ENCODE measurements at regions not wholly inside any gene's neighbourhood (a gene's known extent, or its start where the extent isn't known, plus 50 kb on each side); places are given as distances from the start of the nearest gene placed in this dataset.

DNA sequence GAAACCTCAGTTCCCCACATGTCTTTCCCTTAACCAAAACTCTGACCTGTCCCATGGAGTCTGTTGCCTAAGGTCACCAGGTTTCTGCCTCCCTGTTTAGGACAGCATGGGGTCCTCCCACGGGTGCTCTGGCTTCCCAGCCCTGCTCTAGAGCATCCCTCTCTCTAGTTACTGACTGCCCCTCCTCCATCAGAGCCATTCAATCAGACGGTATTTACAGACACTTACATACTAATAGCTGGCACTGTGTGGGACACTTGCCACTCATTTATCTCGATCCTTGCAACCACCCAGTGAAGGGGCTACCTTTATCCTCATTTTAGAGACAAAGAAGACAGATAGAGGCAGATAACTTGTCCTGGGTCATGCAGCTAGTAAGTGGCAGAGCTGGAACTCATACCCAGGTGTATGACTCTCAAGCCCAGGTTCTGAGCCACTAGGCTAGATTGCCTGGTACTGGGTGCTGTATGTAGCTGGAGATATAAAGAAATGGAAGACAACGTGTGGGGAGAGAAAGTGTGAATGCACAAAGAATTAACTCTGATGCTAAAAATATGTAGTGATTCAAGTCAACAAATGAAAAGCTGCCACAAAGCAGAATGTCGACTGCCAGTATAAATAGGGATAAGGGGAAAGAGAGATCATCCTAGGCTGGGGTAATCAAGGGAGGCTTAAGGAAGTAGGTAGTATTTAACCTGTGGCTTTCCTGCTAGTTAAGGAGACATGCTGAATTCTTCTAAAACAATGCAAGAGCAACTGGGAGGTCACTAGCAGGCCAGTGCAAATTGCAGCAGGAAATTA is 52.5 kb upstream of the PDE8B start:
- Histone ChIP-seq H3K4me3 (ENCODE audit: low read depth in 1 of 5, low read length in 5 of 5) (no peak overlapping the region), H3K9ac (ENCODE audit: low read length in 5 of 5) (no peak overlapping the region), H3K9me3 (ENCODE audit: control insufficient read depth in 5 of 5, low read length in 5 of 5) (no peaks in the 10 kb centered on the region), H3K27ac (ENCODE audit: low read depth, low read length) (no peak overlapping the region), H3K36me3 (ENCODE audit: control insufficient read depth in 5 of 5, insufficient read depth in 5 of 5, low read length in 5 of 5) (no peaks in the 10 kb centered on the region), H3K27me3 (ENCODE audit: control insufficient read depth in 5 of 5, insufficient read depth in 4 of 5, low read length in 5 of 5) (no peaks in the 10 kb centered on the region), H3K4me1 (ENCODE audit: control insufficient read depth in 5 of 5, insufficient read depth in 5 of 5, low read length in 5 of 5) (peaks cover 0 to 6% (median 3%) of the 10 kb centered on the region in 5 donors)

DNA sequence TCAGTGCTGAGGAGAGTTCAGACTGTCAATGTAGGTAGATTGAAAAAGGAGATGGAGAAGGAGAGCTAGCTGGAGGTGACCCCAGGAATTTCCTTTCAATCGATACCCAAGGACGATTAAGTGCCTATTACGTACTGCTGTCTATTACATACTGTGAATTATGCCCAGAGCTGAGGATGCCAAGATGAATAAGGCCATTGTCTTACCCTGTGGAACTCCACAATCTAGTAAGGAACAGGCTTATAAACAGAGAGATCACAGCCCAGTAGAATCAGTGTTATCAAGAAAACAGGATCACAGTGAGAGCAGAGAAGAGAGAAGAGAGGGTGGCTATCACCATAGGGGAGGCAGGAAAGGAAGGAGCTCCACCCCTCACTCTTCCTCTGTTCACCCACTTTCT is 54.1 kb upstream of the PDE8B start:
- Histone ChIP-seq H3K27me3 (ENCODE audit: control insufficient read depth in 5 of 5, insufficient read depth in 4 of 5, low read length in 5 of 5) (no peaks in the 10 kb centered on the region), H3K4me3 (ENCODE audit: low read depth in 1 of 5, low read length in 5 of 5) (no peak overlapping the region), H3K9me3 (ENCODE audit: control insufficient read depth in 5 of 5, low read length in 5 of 5) (no peaks in the 10 kb centered on the region), H3K36me3 (ENCODE audit: control insufficient read depth in 5 of 5, insufficient read depth in 5 of 5, low read length in 5 of 5) (peaks cover 0 to 4% (median 0%) of the 10 kb centered on the region in 5 donors), H3K4me1 (ENCODE audit: control insufficient read depth in 5 of 5, insufficient read depth in 5 of 5, low read length in 5 of 5) (peaks cover 0 to 6% (median 3%) of the 10 kb centered on the region in 5 donors), H3K9ac (ENCODE audit: low read length in 5 of 5) (no peak overlapping the region), H3K27ac (ENCODE audit: low read depth, low read length) (no peak overlapping the region)

DNA sequence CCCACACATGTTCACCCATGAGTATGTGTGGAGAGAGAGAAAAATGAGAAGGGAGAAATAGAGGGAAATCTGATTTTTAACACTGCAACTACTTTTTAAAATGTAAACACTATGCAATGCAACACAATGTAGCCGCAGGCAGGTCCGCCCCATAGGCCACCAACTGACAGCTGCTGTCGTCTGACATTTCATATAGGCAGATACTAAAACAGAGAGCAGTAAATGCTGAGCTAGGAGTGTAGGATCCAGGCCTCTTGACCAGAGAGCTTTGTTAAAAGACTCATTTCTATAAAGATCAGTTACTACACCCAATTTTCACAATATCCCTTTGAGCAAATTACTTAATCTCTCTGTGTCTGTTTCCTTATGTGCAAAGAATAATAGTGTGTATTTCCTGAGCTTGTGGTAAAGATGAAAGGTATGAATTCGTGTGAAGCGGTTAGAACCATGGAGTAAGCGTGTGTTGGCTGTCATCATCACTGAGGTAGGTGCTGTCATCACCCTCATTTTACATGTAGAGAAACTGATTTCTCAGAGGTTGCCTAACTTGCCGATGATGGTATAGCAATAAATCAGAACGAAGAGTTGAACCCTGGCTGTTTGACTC is 55.2 kb upstream of the PDE8B start:
- no peak overlapping the region for H3K4me3 ChIP-seq (ENCODE audit: low read depth in 1 of 5, low read length in 5 of 5)
- peaks cover 0 to 4% (median 0%) of the 10 kb centered on the region in 5 donors for H3K36me3 ChIP-seq (ENCODE audit: control insufficient read depth in 5 of 5, insufficient read depth in 5 of 5, low read length in 5 of 5)
- H3K4me1 ChIP-seq (ENCODE audit: control insufficient read depth in 5 of 5, insufficient read depth in 5 of 5, low read length in 5 of 5), result peaks cover 0 to 9% (median 4%) of the 10 kb centered on the region in 5 donors
- H3K9ac ChIP-seq (ENCODE audit: low read length in 5 of 5), result no peak overlapping the region
- H3K27ac ChIP-seq (ENCODE audit: low read depth, low read length), result no peak overlapping the region
- H3K27me3 ChIP-seq (ENCODE audit: control insufficient read depth in 5 of 5, insufficient read depth in 4 of 5, low read length in 5 of 5), result no peaks in the 10 kb centered on the region
- H3K9me3 ChIP-seq (ENCODE audit: control insufficient read depth in 5 of 5, low read length in 5 of 5), result no peaks in the 10 kb centered on the region

DNA sequence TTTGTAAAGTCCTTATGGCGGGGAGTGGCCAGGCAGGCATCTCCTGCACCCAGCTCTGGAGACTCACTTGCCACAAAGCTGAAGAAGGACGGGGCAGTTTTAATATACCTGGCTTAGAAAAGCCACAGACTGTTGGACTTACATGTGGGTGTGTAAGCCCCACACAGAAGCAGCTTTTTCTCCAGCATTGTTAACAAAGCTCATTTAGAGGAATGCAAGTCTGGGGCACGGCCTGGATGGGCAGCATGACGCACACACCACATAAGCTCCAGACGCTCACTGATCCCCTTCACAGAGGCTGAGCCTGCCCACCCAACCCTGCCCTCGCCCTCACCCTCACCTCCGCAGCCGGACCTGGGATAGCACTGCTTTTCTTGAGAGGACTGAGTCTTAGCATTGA is 58.0 kb upstream of the PDE8B start:
- peaks cover 0 to 4% (median 0%) of the 10 kb centered on the region in 5 donors for H3K36me3 ChIP-seq (ENCODE audit: control insufficient read depth in 5 of 5, insufficient read depth in 5 of 5, low read length in 5 of 5)
- H3K9me3 ChIP-seq (ENCODE audit: control insufficient read depth in 5 of 5, low read length in 5 of 5), result no peaks in the 10 kb centered on the region
- no peak overlapping the region for H3K4me3 ChIP-seq (ENCODE audit: low read depth in 1 of 5, low read length in 5 of 5)
- H3K27me3 ChIP-seq (ENCODE audit: control insufficient read depth in 5 of 5, insufficient read depth in 4 of 5, low read length in 5 of 5), result no peaks in the 10 kb centered on the region
- H3K9ac ChIP-seq (ENCODE audit: low read length in 5 of 5), result no peak overlapping the region
- peaks cover 0 to 15% (median 11%) of the 10 kb centered on the region in 5 donors for H3K4me1 ChIP-seq (ENCODE audit: control insufficient read depth in 5 of 5, insufficient read depth in 5 of 5, low read length in 5 of 5)
- no peak overlapping the region for H3K27ac ChIP-seq (ENCODE audit: low read depth, low read length)

DNA sequence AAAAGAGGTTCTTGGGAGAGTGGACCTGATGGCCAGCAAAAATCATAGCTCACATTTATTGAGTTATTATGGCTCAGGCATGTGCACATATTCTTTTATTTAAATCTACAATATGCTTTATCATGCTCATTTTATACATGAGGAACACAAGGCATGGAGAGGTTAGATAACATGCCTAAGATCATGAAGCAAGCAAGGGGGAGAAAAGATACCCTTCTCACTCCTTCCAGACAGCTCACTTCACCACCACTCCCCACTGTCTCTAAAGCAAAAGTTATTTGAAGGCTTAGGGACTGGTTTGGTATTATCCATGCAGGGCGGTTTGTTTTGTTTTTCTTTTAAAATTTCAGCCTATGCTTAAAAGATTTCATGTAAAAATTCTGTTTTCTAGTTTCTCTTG is 59.0 kb upstream of the PDE8B start:
- Histone ChIP-seq H3K9me3 (ENCODE audit: control insufficient read depth in 5 of 5, low read length in 5 of 5) (no peaks in the 10 kb centered on the region), H3K27ac (ENCODE audit: low read depth, low read length) (no peak overlapping the region), H3K9ac (ENCODE audit: low read length in 5 of 5) (no peak overlapping the region), H3K4me1 (ENCODE audit: control insufficient read depth in 5 of 5, insufficient read depth in 5 of 5, low read length in 5 of 5) (peaks cover 0 to 15% (median 14%) of the 10 kb centered on the region in 5 donors), H3K27me3 (ENCODE audit: control insufficient read depth in 5 of 5, insufficient read depth in 4 of 5, low read length in 5 of 5) (no peaks in the 10 kb centered on the region), H3K4me3 (ENCODE audit: low read depth in 1 of 5, low read length in 5 of 5) (no peak overlapping the region), H3K36me3 (ENCODE audit: control insufficient read depth in 5 of 5, insufficient read depth in 5 of 5, low read length in 5 of 5) (peaks cover 0 to 4% (median 0%) of the 10 kb centered on the region in 5 donors)

DNA sequence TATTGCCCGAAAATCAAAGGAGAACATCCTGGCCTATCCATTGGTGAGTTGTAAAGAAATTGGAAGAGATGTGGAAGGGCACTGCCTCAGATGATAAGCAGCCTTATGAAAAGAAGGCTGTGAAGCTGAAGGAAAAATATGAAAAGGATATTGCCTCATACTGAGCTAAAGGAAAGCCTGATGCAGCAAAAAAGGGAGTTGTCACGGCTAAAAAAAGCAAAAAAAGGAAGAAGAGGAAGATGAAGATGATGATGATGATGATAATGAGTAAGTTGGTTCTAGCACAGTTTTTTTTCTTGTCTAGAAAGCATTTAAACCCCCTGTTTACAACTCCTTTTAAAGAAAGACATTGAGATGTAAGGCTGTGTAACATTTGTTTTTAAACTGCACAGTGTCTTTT is 59.8 kb upstream of the ZBED3 start:
- peaks cover 0 to 3% (median 0%) of the 10 kb centered on the region in 5 donors for H3K9me3 ChIP-seq (ENCODE audit: control insufficient read depth in 5 of 5, low read length in 5 of 5)
- H3K27me3 ChIP-seq (ENCODE audit: control insufficient read depth in 5 of 5, insufficient read depth in 4 of 5, low read length in 5 of 5), result no peaks in the 10 kb centered on the region
- no peak overlapping the region for H3K27ac ChIP-seq (ENCODE audit: low read depth, low read length)
- H3K4me1 ChIP-seq (ENCODE audit: control insufficient read depth in 5 of 5, insufficient read depth in 5 of 5, low read length in 5 of 5), result peaks cover 0 to 26% (median 22%) of the 10 kb centered on the region in 5 donors
- H3K36me3 ChIP-seq (ENCODE audit: control insufficient read depth in 5 of 5, insufficient read depth in 5 of 5, low read length in 5 of 5), result peaks cover 0 to 2% (median 0%) of the 10 kb centered on the region in 5 donors
- no peak overlapping the region for H3K4me3 ChIP-seq (ENCODE audit: low read depth in 1 of 5, low read length in 5 of 5)
- H3K9ac ChIP-seq (ENCODE audit: low read length in 5 of 5), result no peak overlapping the region

DNA sequence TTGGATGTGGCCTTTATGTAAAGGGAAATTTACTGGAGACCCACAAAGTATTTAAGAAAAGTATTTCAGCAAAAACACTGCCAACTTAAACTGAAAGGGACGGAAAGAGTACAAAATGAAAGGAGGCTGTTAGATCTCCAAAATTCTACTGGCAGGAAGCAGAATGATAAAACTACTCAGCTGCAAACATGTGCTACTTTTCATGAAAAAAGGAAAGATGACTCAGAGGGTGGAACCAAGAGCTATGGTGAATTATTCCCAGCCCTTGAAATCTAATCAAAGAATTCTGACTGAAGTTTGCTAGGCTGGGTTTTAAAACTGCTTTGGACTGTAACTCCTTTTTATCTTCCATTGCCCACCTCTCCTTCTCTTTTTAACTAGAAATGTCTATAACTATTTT is 58.6 kb upstream of the ZBED3 start:
- peaks cover 0 to 3% (median 0%) of the 10 kb centered on the region in 5 donors for H3K9me3 ChIP-seq (ENCODE audit: control insufficient read depth in 5 of 5, low read length in 5 of 5)
- H3K27me3 ChIP-seq (ENCODE audit: control insufficient read depth in 5 of 5, insufficient read depth in 4 of 5, low read length in 5 of 5), result no peaks in the 10 kb centered on the region
- H3K4me1 ChIP-seq (ENCODE audit: control insufficient read depth in 5 of 5, insufficient read depth in 5 of 5, low read length in 5 of 5), result peaks cover 0 to 33% (median 22%) of the 10 kb centered on the region in 5 donors
- H3K9ac ChIP-seq (ENCODE audit: low read length in 5 of 5), result no peak overlapping the region
- no peak overlapping the region for H3K4me3 ChIP-seq (ENCODE audit: low read depth in 1 of 5, low read length in 5 of 5)
- peak overlapping the region; percentile 24 for H3K27ac ChIP-seq (ENCODE audit: low read depth, low read length)
- H3K36me3 ChIP-seq (ENCODE audit: control insufficient read depth in 5 of 5, insufficient read depth in 5 of 5, low read length in 5 of 5), result no peaks in the 10 kb centered on the region

DNA sequence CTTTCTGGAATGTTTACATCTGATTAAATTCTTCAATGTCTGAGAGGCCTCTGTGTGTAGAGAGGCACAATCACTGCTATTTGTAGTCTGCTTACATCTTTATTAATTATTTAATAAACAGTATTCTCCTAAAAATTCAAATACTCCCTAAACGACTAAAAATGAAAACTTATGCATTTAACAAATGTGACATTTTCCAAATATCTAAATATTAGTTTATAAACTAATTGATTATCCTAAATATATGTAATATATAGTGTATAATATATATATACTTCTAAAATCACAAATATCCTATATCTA is 57.7 kb upstream of the ZBED3 start:
- Histone ChIP-seq H3K4me3 (ENCODE audit: low read depth in 1 of 5, low read length in 5 of 5) (no peak overlapping the region), H3K27me3 (ENCODE audit: control insufficient read depth in 5 of 5, insufficient read depth in 4 of 5, low read length in 5 of 5) (no peaks in the 10 kb centered on the region), H3K27ac (ENCODE audit: low read depth, low read length) (peak overlapping the region; percentile 88), H3K9me3 (ENCODE audit: control insufficient read depth in 5 of 5, low read length in 5 of 5) (peaks cover 0 to 3% (median 0%) of the 10 kb centered on the region in 5 donors), H3K36me3 (ENCODE audit: control insufficient read depth in 5 of 5, insufficient read depth in 5 of 5, low read length in 5 of 5) (no peaks in the 10 kb centered on the region), H3K9ac (ENCODE audit: low read length in 5 of 5) (no peak overlapping the region), H3K4me1 (ENCODE audit: control insufficient read depth in 5 of 5, insufficient read depth in 5 of 5, low read length in 5 of 5) (peaks cover 0 to 35% (median 25%) of the 10 kb centered on the region in 5 donors)

DNA sequence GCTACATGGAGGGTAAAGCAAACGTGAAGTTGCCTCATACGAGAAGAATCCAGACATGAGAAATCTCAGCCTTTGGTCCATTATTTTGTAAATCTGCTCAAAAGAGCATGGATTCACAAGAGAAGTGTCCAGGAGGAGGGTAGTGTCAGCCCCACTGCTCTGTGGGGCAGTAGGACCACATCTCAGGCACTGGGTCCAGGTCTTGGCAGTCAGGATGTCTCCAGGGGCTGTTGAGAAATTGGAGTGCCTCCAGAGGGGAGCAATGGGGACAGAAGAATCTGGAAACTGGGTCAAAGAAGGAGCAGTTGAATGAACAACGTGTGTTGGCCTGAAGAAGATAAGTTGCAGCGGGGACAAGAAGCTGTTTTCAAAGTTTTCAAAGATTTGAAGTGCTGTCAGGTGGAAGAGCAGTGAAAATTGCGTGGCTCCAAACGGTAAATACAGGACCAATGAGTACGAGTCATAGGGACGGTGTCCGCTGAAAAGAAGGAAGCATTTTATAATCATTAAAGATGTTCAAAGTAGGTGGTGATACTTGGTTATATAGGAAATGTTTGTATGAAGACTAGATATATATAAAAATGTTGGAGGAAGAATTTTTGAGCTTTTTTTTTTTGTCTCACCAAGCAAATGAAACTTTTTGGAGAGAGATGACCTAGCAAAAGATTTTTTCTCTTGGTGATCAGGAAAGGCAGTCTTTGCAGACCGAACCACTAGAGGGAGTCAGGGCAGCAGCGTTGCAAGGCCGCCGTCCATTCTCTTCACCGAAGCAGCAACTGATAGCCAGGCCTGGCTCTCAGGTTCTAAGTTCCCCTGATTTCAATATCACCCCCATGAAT is 57.1 kb upstream of the ZBED3 start:
- H3K9ac ChIP-seq (ENCODE audit: low read length in 5 of 5), result peak overlapping the region in 1 of 5 donors; percentile 6

More for the DNA sequence above, 57.1 kb upstream of the ZBED3 start:
- H3K27ac ChIP-seq (ENCODE audit: low read depth, low read length), result peak overlapping the region; percentile 88
- peaks cover 0 to 3% (median 0%) of the 10 kb centered on the region in 5 donors for H3K9me3 ChIP-seq (ENCODE audit: control insufficient read depth in 5 of 5, low read length in 5 of 5)
- H3K4me3 ChIP-seq (ENCODE audit: low read depth in 1 of 5, low read length in 5 of 5), result peak overlapping the region in 1 of 5 donors; percentile 11
- H3K4me1 ChIP-seq (ENCODE audit: control insufficient read depth in 5 of 5, insufficient read depth in 5 of 5, low read length in 5 of 5), result peaks cover 0 to 38% (median 26%) of the 10 kb centered on the region in 5 donors
- H3K27me3 ChIP-seq (ENCODE audit: control insufficient read depth in 5 of 5, insufficient read depth in 4 of 5, low read length in 5 of 5), result no peaks in the 10 kb centered on the region
- no peaks in the 10 kb centered on the region for H3K36me3 ChIP-seq (ENCODE audit: control insufficient read depth in 5 of 5, insufficient read depth in 5 of 5, low read length in 5 of 5)
